ENCODE measurements at regions not wholly inside any gene's neighbourhood (a gene's known extent, or its start where the extent isn't known, plus 50 kb on each side); places are given as distances from the start of the nearest gene placed in this dataset.

DNA sequence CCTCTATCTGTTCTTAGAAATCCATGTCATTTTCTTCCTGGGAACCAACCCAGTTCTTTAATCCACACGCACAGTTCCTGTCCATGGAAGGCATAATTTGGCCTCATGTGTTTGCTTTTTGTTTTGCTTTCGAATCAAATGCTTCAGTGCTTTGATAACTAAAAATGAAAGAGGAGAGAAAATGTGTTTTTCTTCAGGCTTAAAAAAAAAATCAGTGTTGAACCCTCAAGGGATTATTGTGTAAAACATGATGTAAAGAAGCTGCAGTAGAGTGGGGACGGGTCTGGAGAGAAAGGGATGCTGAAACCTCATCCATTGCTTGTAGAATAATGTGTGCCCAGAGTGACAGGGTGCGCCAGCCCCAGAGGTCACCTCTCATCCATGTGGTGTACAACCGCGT, 197.5 kb upstream of the JARID2 start:
- TF ChIP-seq SIN3A (IDR thresholded peaks at IDR 0.05; ENCODE audit: borderline replicate concordance, insufficient read depth, low read length) (no peak), FOXP2 (optimal IDR thresholded peaks at IDR 0.05; ENCODE audit: borderline replicate concordance, extremely low read depth, extremely low read length, insufficient read depth) (no peak), POLR2AphosphoS5 (IDR thresholded peaks at IDR 0.05; ENCODE audit: low read depth, low read length) (no peak), TAF1 (IDR thresholded peaks at IDR 0.05; ENCODE audit: borderline replicate concordance, insufficient read depth, low read length) (no peak)
- TF ChIP-seq, protein P1, sequence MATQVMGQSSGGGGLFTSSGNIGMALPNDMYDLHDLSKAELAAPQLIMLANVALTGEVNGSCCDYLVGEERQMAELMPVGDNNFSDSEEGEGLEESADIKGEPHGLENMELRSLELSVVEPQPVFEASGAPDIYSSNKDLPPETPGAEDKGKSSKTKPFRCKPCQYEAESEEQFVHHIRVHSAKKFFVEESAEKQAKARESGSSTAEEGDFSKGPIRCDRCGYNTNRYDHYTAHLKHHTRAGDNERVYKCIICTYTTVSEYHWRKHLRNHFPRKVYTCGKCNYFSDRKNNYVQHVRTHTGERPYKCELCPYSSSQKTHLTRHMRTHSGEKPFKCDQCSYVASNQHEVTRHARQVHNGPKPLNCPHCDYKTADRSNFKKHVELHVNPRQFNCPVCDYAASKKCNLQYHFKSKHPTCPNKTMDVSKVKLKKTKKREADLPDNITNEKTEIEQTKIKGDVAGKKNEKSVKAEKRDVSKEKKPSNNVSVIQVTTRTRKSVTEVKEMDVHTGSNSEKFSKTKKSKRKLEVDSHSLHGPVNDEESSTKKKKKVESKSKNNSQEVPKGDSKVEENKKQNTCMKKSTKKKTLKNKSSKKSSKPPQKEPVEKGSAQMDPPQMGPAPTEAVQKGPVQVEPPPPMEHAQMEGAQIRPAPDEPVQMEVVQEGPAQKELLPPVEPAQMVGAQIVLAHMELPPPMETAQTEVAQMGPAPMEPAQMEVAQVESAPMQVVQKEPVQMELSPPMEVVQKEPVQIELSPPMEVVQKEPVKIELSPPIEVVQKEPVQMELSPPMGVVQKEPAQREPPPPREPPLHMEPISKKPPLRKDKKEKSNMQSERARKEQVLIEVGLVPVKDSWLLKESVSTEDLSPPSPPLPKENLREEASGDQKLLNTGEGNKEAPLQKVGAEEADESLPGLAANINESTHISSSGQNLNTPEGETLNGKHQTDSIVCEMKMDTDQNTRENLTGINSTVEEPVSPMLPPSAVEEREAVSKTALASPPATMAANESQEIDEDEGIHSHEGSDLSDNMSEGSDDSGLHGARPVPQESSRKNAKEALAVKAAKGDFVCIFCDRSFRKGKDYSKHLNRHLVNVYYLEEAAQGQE (IDR thresholded peaks at IDR 0.05; ENCODE audit: insufficient read depth in 1 of 2, low read depth in 2 of 2, low read length in 2 of 2) = no peak

DNA sequence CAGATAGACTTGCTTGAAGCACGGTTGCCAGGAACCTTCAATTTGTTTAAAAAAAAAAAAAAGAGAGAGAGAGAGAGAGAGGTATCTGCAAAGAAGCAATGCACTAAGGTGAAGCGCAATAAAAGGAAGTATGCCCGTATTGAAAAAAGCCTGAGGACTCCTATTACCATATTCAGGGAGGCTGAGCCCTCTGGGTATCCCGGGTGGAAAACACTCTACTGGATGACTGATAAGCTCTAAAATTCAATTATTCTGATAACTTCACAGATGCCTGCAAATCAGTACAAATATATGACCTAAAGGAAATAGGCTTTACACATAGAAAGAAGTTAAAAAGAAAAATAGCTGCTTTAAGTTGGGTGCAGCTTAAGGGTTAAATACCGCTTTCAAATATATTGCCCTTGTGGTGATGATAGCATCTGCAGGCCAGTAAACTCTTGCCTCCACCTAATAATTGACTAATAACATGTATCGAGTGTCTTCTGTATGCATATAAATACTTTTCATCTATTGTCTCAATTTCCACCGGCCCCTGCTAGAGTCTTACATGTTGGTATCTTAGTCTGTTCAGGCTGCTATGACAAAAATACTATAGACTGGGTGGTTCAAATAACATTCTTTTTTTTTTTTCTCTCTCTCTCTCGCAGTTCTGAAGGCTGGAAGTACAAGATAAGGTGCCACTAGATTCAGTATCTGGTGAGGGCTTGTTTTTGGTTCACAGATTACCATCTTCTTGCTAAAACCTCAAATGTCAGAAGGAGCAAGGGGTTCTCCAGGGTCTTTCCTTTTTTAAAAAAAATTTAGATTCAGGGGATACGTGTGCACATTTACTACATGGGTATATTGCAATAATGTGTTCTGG, 187.4 kb upstream of the JARID2 start:
- TF ChIP-seq FOXP2 (optimal IDR thresholded peaks at IDR 0.05; ENCODE audit: borderline replicate concordance, extremely low read depth, extremely low read length, insufficient read depth) = no peak
- TF ChIP-seq TAF1 (IDR thresholded peaks at IDR 0.05; ENCODE audit: borderline replicate concordance, insufficient read depth, low read length) = no peak
- no peak for TF ChIP-seq POLR2AphosphoS5 (IDR thresholded peaks at IDR 0.05; ENCODE audit: low read depth, low read length)
- TF ChIP-seq, protein P1 (IDR thresholded peaks at IDR 0.05; ENCODE audit: insufficient read depth in 1 of 2, low read depth in 2 of 2, low read length in 2 of 2) = no peak
- no peak for TF ChIP-seq SIN3A (IDR thresholded peaks at IDR 0.05; ENCODE audit: borderline replicate concordance, insufficient read depth, low read length)

DNA sequence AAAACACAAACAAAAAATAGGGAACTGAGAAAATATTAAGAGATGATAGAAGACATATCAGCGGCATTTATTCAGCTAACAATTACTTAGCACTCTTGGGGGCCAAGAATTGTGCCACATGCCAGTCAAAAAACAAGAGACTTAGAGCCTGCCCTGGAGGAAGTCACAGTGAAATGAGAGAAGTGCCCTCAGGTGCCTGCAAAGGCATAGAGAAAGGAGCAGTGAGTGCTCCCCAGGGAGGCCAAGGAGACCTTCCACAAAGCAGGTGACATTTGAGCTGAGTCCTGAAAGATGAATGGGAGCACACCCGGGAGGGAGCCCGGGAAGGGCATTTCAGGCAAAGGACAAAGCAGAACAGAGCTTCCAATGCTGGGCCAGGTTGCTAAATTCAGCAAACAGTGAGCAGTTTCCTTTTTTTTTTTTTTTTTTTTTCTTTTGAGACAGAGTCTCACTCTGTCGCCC, 184.7 kb upstream of the JARID2 start:
- TF ChIP-seq POLR2AphosphoS5 (IDR thresholded peaks at IDR 0.05; ENCODE audit: low read depth, low read length) = no peak
- TF ChIP-seq SIN3A (IDR thresholded peaks at IDR 0.05; ENCODE audit: borderline replicate concordance, insufficient read depth, low read length) = no peak
- TF ChIP-seq FOXP2 (optimal IDR thresholded peaks at IDR 0.05; ENCODE audit: borderline replicate concordance, extremely low read depth, extremely low read length, insufficient read depth) = no peak
- TF ChIP-seq, protein P1 (IDR thresholded peaks at IDR 0.05; ENCODE audit: insufficient read depth in 1 of 2, low read depth in 2 of 2, low read length in 2 of 2) = no peak
- TF ChIP-seq TAF1 (IDR thresholded peaks at IDR 0.05; ENCODE audit: borderline replicate concordance, insufficient read depth, low read length) = no peak

DNA sequence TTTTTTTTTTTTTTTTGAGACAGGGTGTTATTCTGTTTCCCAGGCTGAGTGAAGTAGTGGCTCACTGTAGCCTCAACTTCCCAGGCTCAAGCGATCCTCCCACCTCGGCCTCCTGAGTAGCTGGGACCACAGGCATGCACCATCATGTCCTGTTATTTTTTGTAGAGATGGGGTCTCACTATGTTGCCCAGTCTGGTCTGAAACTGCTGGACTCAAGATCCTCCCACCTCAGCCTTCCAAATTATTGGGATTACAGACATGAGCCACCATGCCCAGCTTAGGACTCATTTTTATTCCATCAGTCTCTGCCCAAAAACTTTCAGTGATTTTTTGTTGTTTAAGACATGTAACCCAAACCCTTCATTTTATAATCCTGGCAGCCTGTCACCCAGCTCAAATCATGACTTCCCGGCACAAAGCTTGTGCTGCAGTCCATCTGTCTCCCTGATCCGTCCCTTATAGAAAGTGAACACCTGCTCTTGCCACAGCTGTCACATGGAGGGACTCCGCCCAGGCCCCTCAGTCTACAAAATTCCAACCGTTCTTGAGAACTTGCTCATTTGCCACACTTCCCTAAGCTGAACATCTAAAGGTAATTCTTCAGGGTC, 183.9 kb upstream of the JARID2 start:
- TF ChIP-seq SIN3A (IDR thresholded peaks at IDR 0.05; ENCODE audit: borderline replicate concordance, insufficient read depth, low read length) (no peak), TAF1 (IDR thresholded peaks at IDR 0.05; ENCODE audit: borderline replicate concordance, insufficient read depth, low read length) (no peak), FOXP2 (optimal IDR thresholded peaks at IDR 0.05; ENCODE audit: borderline replicate concordance, extremely low read depth, extremely low read length, insufficient read depth) (no peak), POLR2AphosphoS5 (IDR thresholded peaks at IDR 0.05; ENCODE audit: low read depth, low read length) (no peak)
- TF ChIP-seq, protein P1 (IDR thresholded peaks at IDR 0.05; ENCODE audit: insufficient read depth in 1 of 2, low read depth in 2 of 2, low read length in 2 of 2) = no peak
